Activated naive CD8-positive, alpha-beta T cell treated with anti-CD3 and anti-CD28 coated beads, Interleukin-2, amount 50 U/mL, for 24 hours (primary cell): ENCODE measurements at regions not wholly inside any gene's neighbourhood (a gene's known extent, or its start where the extent isn't known, plus 50 kb on each side); places are given as distances from the start of the nearest gene placed in this dataset.
"Not testable (repeated sequence)": the region's sequence is repeated elsewhere in the genome, so short reads cannot be mapped to it uniquely, and the experiment has no call there.

Source experiments
- ATAC-seq: fragments of 150-1000 bp; cut with Tn5 transposase; one replicate; pipeline ENCODE4 v1.10.0; 2021
- DNase-seq: peaks from one replicate; pipeline ENCODE4 v3.0.0; 2021
- H3K27ac Mint-ChIP-seq: one replicate; pipeline ENCODE4 v1.8.0; 2021; ENCODE audit warnings: mild to moderate bottlenecking, mixed read lengths
- H3K27me3 Mint-ChIP-seq: one replicate; pipeline ENCODE4 v1.8.0; 2021; ENCODE audit warnings: mixed read lengths
- H3K36me3 Mint-ChIP-seq: one replicate; pipeline ENCODE4 v1.8.0; 2021; ENCODE audit warnings: low read depth, mixed read lengths
- H3K4me1 Mint-ChIP-seq: one replicate; pipeline ENCODE4 v1.8.0; 2021; ENCODE audit warnings: mixed read lengths
- H3K4me3 Mint-ChIP-seq: one replicate; pipeline ENCODE4 v1.8.0; 2021; ENCODE audit warnings: mild to moderate bottlenecking, moderate library complexity, mixed read lengths
- H3K9me3 Mint-ChIP-seq: one replicate; pipeline ENCODE4 v1.8.0; 2021; ENCODE audit warnings: mixed read lengths

- ATAC-seq, result no peak
- Mint-ChIP-seq H3K4me1 (no peaks in the 10 kb centered on the region), H3K9me3 (peaks cover 8% of the 10 kb centered on the region)
Observed at GRCh38 chr3:144947895-144948294, 976.3 kb downstream of the DIPK2A start.

GRCh38 chr3:144948711-144949110 is 977.1 kb downstream of the DIPK2A start:
- no peak for DNase-seq
- H3K9me3 Mint-ChIP-seq, result peaks cover 8% of the 10 kb centered on the region

More at GRCh38 chr3:144947895-144948294, 976.3 kb downstream of the DIPK2A start:
- no peak for DNase-seq
- H3K36me3 Mint-ChIP-seq, result no peaks in the 10 kb centered on the region
- H3K27me3 Mint-ChIP-seq, result no peaks in the 10 kb centered on the region
- H3K4me3 Mint-ChIP-seq, result no peak overlapping the region
- no peak overlapping the region for H3K27ac Mint-ChIP-seq

GRCh38 chr3:144953959-144954358 is 982.3 kb downstream of the DIPK2A start:
- ATAC-seq (no peak), DNase-seq (no peak)
- Mint-ChIP-seq H3K4me1 (no peaks in the 10 kb centered on the region), H3K36me3 (no peaks in the 10 kb centered on the region), H3K9me3 (peaks cover 11% of the 10 kb centered on the region), H3K27ac (no peak overlapping the region), H3K27me3 (no peaks in the 10 kb centered on the region), H3K4me3 (no peak overlapping the region)

More at GRCh38 chr3:144948711-144949110, 977.1 kb downstream of the DIPK2A start:
- ATAC-seq, result no peak
- no peaks in the 10 kb centered on the region for H3K36me3 Mint-ChIP-seq
- H3K4me3 Mint-ChIP-seq, result no peak overlapping the region
- no peaks in the 10 kb centered on the region for H3K27me3 Mint-ChIP-seq
- no peak overlapping the region for H3K27ac Mint-ChIP-seq
- H3K4me1 Mint-ChIP-seq, result no peaks in the 10 kb centered on the region

- peaks cover 7% of the 10 kb centered on the region for H3K9me3 Mint-ChIP-seq
Observed at GRCh38 chr3:144957398-144958101, 985.9 kb downstream of the DIPK2A start.

DNA sequence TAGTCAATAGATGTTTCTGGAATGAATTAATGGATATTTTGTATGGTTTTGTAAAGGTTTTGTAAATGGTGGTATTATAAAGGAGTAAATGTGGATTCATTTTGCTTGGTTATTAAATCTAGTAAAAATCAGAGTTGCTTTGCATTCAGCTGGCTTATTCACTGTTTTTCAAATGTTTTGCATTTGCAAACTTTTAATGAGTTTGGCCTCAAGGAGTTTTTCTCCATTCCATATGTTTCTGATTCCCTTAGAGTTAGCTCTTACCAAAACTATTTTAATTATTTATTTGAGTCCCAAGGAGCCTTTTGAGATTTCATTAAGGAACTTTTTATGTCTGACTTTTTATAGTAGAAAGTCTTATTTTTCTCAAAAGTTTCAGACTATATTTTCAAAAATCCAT is 992.2 kb downstream of the DIPK2A start:
- Mint-ChIP-seq H3K27me3 (no peaks in the 10 kb centered on the region), H3K36me3 (no peaks in the 10 kb centered on the region), H3K4me3 (no peak overlapping the region), H3K4me1 (no peaks in the 10 kb centered on the region), H3K9me3 (no peaks in the 10 kb centered on the region), H3K27ac (no peak overlapping the region)
- ATAC-seq (no peak), DNase-seq (no peak)

More at GRCh38 chr3:144957398-144958101, 985.9 kb downstream of the DIPK2A start:
- Mint-ChIP-seq H3K4me3 (no peak overlapping the region), H3K36me3 (no peaks in the 10 kb centered on the region), H3K27ac (no peak overlapping the region), H3K4me1 (no peaks in the 10 kb centered on the region), H3K27me3 (no peaks in the 10 kb centered on the region)
- ATAC-seq, result no peak
- no peak for DNase-seq

- H3K4me3 Mint-ChIP-seq, result no peak overlapping the region
- ATAC-seq, result no peak
- DNase-seq, result no peak
- no peaks in the 10 kb centered on the region for H3K9me3 Mint-ChIP-seq
- no peak overlapping the region for H3K27ac Mint-ChIP-seq
- H3K36me3 Mint-ChIP-seq, result no peaks in the 10 kb centered on the region
- no peaks in the 10 kb centered on the region for H3K4me1 Mint-ChIP-seq
- H3K27me3 Mint-ChIP-seq, result no peaks in the 10 kb centered on the region
Observed at GRCh38 chr3:144966560-144966959, 994.9 kb downstream of the DIPK2A start.

GRCh38 chr3:144968750-144969350 is 997.2 kb downstream of the DIPK2A start:
- no peak overlapping the region for H3K27ac Mint-ChIP-seq
- no peak overlapping the region for H3K4me3 Mint-ChIP-seq
- H3K9me3 Mint-ChIP-seq, result no peaks in the 10 kb centered on the region
- no peaks in the 10 kb centered on the region for H3K27me3 Mint-ChIP-seq
- no peak for ATAC-seq
- H3K4me1 Mint-ChIP-seq, result no peaks in the 10 kb centered on the region
- H3K36me3 Mint-ChIP-seq, result no peaks in the 10 kb centered on the region
- DNase-seq, result no peak

- DNase-seq, H3K4me1 Mint-ChIP-seq, H3K4me3 Mint-ChIP-seq: not testable (repeated sequence)
Observed at GRCh38 chr3:144984481-144984880, 1012.9 kb downstream of the DIPK2A start.

DNA sequence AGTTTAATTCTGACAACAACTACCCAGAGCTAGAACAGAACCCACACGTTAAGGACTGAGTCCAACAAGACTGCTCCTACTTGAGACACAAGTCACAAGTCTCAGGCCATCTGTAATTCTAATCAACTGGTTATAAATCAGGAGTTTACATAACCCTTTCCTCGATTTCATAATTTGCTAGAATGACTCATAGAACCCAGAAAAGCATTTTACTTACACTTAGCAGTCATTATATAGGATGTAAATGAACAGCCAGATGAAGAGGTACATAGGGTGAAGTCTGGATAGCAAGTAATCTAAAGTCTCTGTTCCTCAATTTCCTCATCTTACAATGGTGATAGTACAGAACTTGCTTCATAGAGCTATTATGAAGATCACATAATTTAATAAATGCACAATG is 1018.2 kb downstream of the DIPK2A start:
- Mint-ChIP-seq H3K27me3 (no peaks in the 10 kb centered on the region), H3K4me3 (no peak overlapping the region), H3K9me3 (peaks cover 3% of the 10 kb centered on the region), H3K4me1 (no peaks in the 10 kb centered on the region), H3K36me3 (no peaks in the 10 kb centered on the region), H3K27ac (no peak overlapping the region)
- ATAC-seq (no peak), DNase-seq (no peak)

More at GRCh38 chr3:144984481-144984880, 1012.9 kb downstream of the DIPK2A start:
- not testable (repeated sequence) for ATAC-seq, H3K27me3 Mint-ChIP-seq, H3K36me3 Mint-ChIP-seq, H3K27ac Mint-ChIP-seq, H3K9me3 Mint-ChIP-seq

- Mint-ChIP-seq H3K27ac (no peak overlapping the region), H3K36me3 (no peaks in the 10 kb centered on the region), H3K9me3 (peaks cover 26% of the 10 kb centered on the region), H3K4me3 (no peak overlapping the region), H3K4me1 (no peaks in the 10 kb centered on the region), H3K27me3 (no peaks in the 10 kb centered on the region)
- no peak for ATAC-seq
- DNase-seq, result no peak
Observed at GRCh38 chr3:144995856-144996255, 1024.2 kb downstream of the DIPK2A start.

GRCh38 chr3:145005427-145005826 is 1033.8 kb downstream of the DIPK2A start:
- no peaks in the 10 kb centered on the region for H3K9me3 Mint-ChIP-seq
- no peaks in the 10 kb centered on the region for H3K36me3 Mint-ChIP-seq
- ATAC-seq (no peak), DNase-seq (no peak)
- H3K27me3 Mint-ChIP-seq, result no peaks in the 10 kb centered on the region
- H3K4me3 Mint-ChIP-seq, result no peak overlapping the region
- no peak overlapping the region for H3K27ac Mint-ChIP-seq
- H3K4me1 Mint-ChIP-seq, result no peaks in the 10 kb centered on the region

GRCh38 chr3:145006271-145006670 is 1034.6 kb downstream of the DIPK2A start:
- Mint-ChIP-seq H3K9me3 (no peaks in the 10 kb centered on the region), H3K27ac (no peak overlapping the region), H3K27me3 (no peaks in the 10 kb centered on the region), H3K4me1 (no peaks in the 10 kb centered on the region), H3K4me3 (no peak overlapping the region), H3K36me3 (no peaks in the 10 kb centered on the region)
- ATAC-seq, result no peak
- DNase-seq, result no peak

DNA sequence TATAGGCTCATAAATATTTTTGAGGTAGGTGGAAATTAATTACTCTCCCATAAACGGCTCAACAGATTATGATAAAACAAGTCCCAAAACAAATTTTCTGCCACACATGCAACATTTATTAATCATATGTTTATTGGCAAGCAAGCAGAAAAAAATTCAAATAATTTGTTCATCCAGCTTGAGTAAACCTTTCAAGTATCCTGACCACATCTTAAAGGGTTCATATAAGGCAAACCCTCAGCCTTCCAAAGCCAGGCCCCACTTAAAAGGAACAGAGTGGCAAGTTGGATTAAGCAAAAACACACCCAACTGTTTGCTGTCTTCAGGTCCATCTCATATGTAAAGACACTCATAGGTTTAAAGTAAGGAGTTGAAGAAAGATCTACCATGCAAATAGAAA is 1042.3 kb downstream of the DIPK2A start:
- no peaks in the 10 kb centered on the region for H3K27me3 Mint-ChIP-seq
- no peaks in the 10 kb centered on the region for H3K9me3 Mint-ChIP-seq
- no peak overlapping the region for H3K4me3 Mint-ChIP-seq
- H3K27ac Mint-ChIP-seq, result no peak overlapping the region
- ATAC-seq, result no peak
- no peaks in the 10 kb centered on the region for H3K4me1 Mint-ChIP-seq
- H3K36me3 Mint-ChIP-seq, result no peaks in the 10 kb centered on the region
- DNase-seq, result no peak

- DNase-seq, result no peak
Observed at GRCh38 chr3:145015253-145015652, 1043.6 kb downstream of the DIPK2A start.

DNA sequence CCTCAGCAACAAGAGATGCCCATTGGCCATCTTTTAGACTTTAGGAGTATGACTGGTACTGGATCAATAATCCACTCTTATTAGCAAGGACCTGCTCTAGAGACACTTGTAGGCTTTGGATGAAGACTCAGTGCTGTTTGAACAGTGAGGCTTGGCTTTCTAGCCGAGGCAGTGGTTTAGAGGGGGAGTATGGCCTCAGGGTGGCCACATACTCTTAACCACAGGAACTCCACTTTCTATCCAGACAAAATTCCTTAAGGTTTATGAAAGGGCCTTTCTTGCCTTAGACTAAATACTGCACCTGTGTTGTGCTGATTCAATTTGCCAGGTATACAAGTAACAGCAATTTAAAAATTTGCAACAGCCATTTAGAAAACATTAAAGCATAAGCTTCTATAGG is 1046.3 kb downstream of the DIPK2A start:
- Mint-ChIP-seq H3K36me3 (no peaks in the 10 kb centered on the region), H3K4me1 (no peaks in the 10 kb centered on the region), H3K27ac (no peak overlapping the region), H3K4me3 (no peak overlapping the region), H3K9me3 (peaks cover under 1% of the 10 kb centered on the region), H3K27me3 (no peaks in the 10 kb centered on the region)
- ATAC-seq (no peak), DNase-seq (no peak)

More at GRCh38 chr3:145015253-145015652, 1043.6 kb downstream of the DIPK2A start:
- H3K4me3 Mint-ChIP-seq, result no peak overlapping the region
- H3K9me3 Mint-ChIP-seq, result no peaks in the 10 kb centered on the region
- no peaks in the 10 kb centered on the region for H3K27me3 Mint-ChIP-seq
- ATAC-seq, result no peak
- H3K4me1 Mint-ChIP-seq, result no peaks in the 10 kb centered on the region
- no peak overlapping the region for H3K27ac Mint-ChIP-seq
- no peaks in the 10 kb centered on the region for H3K36me3 Mint-ChIP-seq
